H9 (cell line): ENCODE measurements at regions not wholly inside any gene's neighbourhood (a gene's known extent, or its start where the extent isn't known, plus 50 kb on each side); places are given as distances from the start of the nearest gene placed in this dataset.

ENCODE experiments used
- DNase-seq: peaks from one replicate; pipeline ENCODE4 v3.0.0-alpha.2; 2017
- H2AFZ ChIP-seq: one replicate; pipeline ENCODE4 v1.6.1; 2013; ENCODE audit warnings: mild to moderate bottlenecking, low read length, control low read depth, moderate library complexity
- H2AK5ac ChIP-seq: 2 replicates; pipeline ENCODE4 v1.6.1; 2013; ENCODE audit warnings: low read length, control low read depth, mixed read lengths; ENCODE audit not compliant: insufficient read length
- H2BK120ac ChIP-seq: one replicate; pipeline ENCODE4 v1.6.1; 2013; ENCODE audit warnings: low read depth, mild to moderate bottlenecking, low read length, control low read depth, inconsistent platforms; ENCODE audit not compliant: poor library complexity, severe bottlenecking
- H2BK12ac ChIP-seq: 2 replicates; pipeline ENCODE4 v1.6.1; 2013; ENCODE audit warnings: low read length, control low read depth, mixed read lengths, low read depth; ENCODE audit not compliant: insufficient read length
- H2BK15ac ChIP-seq: 2 replicates; pipeline ENCODE4 v1.6.1; 2013; ENCODE audit warnings: low read depth, low read length, control low read depth
- H2BK20ac ChIP-seq: one replicate; pipeline ENCODE4 v1.6.1; 2013; ENCODE audit warnings: low read depth, mild to moderate bottlenecking, low read length, control low read depth, inconsistent platforms; ENCODE audit not compliant: poor library complexity, severe bottlenecking
- H2BK5ac ChIP-seq: 2 replicates; pipeline ENCODE4 v1.6.1; 2013; ENCODE audit warnings: low read length, control low read depth, mixed read lengths; ENCODE audit not compliant: insufficient read length
- H3K14ac ChIP-seq: 2 replicates; pipeline ENCODE4 v1.6.1; 2013; ENCODE audit warnings: low read length, control low read depth; ENCODE audit not compliant: insufficient read depth
- H3K18ac ChIP-seq: 2 replicates; pipeline ENCODE4 v1.6.1; 2013; ENCODE audit warnings: low read depth, mild to moderate bottlenecking, mixed read lengths, low read length, control low read depth; ENCODE audit not compliant: insufficient read length
- H3K23ac ChIP-seq: 2 replicates; pipeline ENCODE4 v1.6.1; 2013; ENCODE audit warnings: low read length, control low read depth, mixed read lengths, low read depth; ENCODE audit not compliant: insufficient read length
- H3K23me2 ChIP-seq: 2 replicates; pipeline ENCODE4 v1.6.1; 2013; ENCODE audit warnings: low read depth, mild to moderate bottlenecking, mixed read lengths, low read length, control low read depth; ENCODE audit not compliant: insufficient read length, poor library complexity, severe bottlenecking
- H3K27ac ChIP-seq: 2 replicates; pipeline ENCODE4 v1.5.1; 2013; ENCODE audit warnings: low read length, control low read depth, mixed read lengths, low read depth; ENCODE audit not compliant: insufficient read length
- H3K27me3 ChIP-seq: 2 replicates; pipeline ENCODE4 v1.6.1; 2013; ENCODE audit warnings: low read length, control low read depth, inconsistent platforms; ENCODE audit not compliant: insufficient read depth
- H3K4ac ChIP-seq: 2 replicates; pipeline ENCODE4 v1.6.1; 2013; ENCODE audit warnings: low read depth, mild to moderate bottlenecking, control low read depth, inconsistent platforms, low read length, moderate library complexity
- H3K4me1 ChIP-seq: 2 replicates; pipeline ENCODE4 v1.6.1; 2013; ENCODE audit warnings: low read length, control low read depth, inconsistent platforms; ENCODE audit not compliant: insufficient read depth
- H3K4me2 ChIP-seq: 2 replicates; pipeline ENCODE4 v1.6.1; 2013; ENCODE audit warnings: low read length, control low read depth, mixed read lengths; ENCODE audit not compliant: insufficient read length, insufficient read depth
- H3K56ac ChIP-seq: 2 replicates; pipeline ENCODE4 v1.6.1; 2013; ENCODE audit warnings: low read depth, mild to moderate bottlenecking, mixed read lengths, low read length, control low read depth; ENCODE audit not compliant: insufficient read length
- H3K79me1 ChIP-seq: 2 replicates; pipeline ENCODE4 v1.6.1; 2013; ENCODE audit warnings: low read depth, mild to moderate bottlenecking, moderate library complexity, low read length, control low read depth, inconsistent platforms; ENCODE audit not compliant: insufficient read depth, poor library complexity, severe bottlenecking
- H3K79me2 ChIP-seq: 2 replicates; pipeline ENCODE4 v1.6.1; 2013; ENCODE audit warnings: low read length, control low read depth, inconsistent platforms; ENCODE audit not compliant: insufficient read depth
- H3K9ac ChIP-seq: 2 replicates; pipeline ENCODE4 v1.6.1; 2013; ENCODE audit warnings: low read length, control low read depth, mixed read lengths; ENCODE audit not compliant: insufficient read length; ENCODE audit errors: extremely low read depth
- H3K9me3 ChIP-seq: one replicate; pipeline ENCODE4 v1.6.1; 2013; ENCODE audit warnings: low read depth, low read length, inconsistent platforms; ENCODE audit not compliant: control insufficient read depth
- H3T11ph ChIP-seq: one replicate; pipeline ENCODE4 v1.6.1; 2013; ENCODE audit warnings: mild to moderate bottlenecking, low read length, control low read depth, inconsistent platforms
- H4K20me1 ChIP-seq: one replicate; pipeline ENCODE4 v1.6.1; 2013; ENCODE audit not compliant: control insufficient read depth, insufficient read length, insufficient read depth
- H4K5ac ChIP-seq: 2 replicates; pipeline ENCODE4 v1.6.1; 2013; ENCODE audit warnings: low read depth, mild to moderate bottlenecking, mixed read lengths, low read length, control low read depth; ENCODE audit not compliant: insufficient read length
- H4K8ac ChIP-seq: replicated peaks from 2 replicates; pipeline ENCODE4 v1.6.1; 2013; ENCODE audit warnings: low read length, control low read depth, mixed read lengths, low read depth; ENCODE audit not compliant: insufficient read length
- H4K91ac ChIP-seq: 2 replicates; pipeline ENCODE4 v1.6.1; 2013; ENCODE audit warnings: low read depth, mild to moderate bottlenecking, moderate library complexity, mixed read lengths, low read length, control low read depth; ENCODE audit not compliant: insufficient read length
- H3K27ac Mint-ChIP-seq, 3 experiments: 2 replicates in 2 of 3; 3 replicates in 1 of 3; pipeline ENCODE4 v1.8.0; 2020 to 2021; ENCODE audit warnings: mixed read lengths in 3 of 3, mild to moderate bottlenecking in 1 of 3, moderate library complexity in 1 of 3
- H3K27me3 Mint-ChIP-seq: 2 replicates; pipeline ENCODE4 v1.8.0; 2021; ENCODE audit warnings: low read depth, mild to moderate bottlenecking, moderate library complexity, mixed read lengths
- H3K36me3 Mint-ChIP-seq, 3 experiments: 2 replicates in 2 of 3; 3 replicates in 1 of 3; pipeline ENCODE4 v1.8.0; 2020 to 2021; ENCODE audit warnings: low read depth in 3 of 3, mixed read lengths in 3 of 3; ENCODE audit not compliant: insufficient read depth in 1 of 3
- H3K4me1 Mint-ChIP-seq, 2 experiments: 2 replicates each; pipeline ENCODE4 v1.8.0; 2020; ENCODE audit warnings: mixed read lengths in 2 of 2
- H3K4me3 Mint-ChIP-seq, 2 experiments: 2 replicates in 1 of 2; 3 replicates in 1 of 2; pipeline ENCODE4 v1.8.0; 2020 to 2021; ENCODE audit warnings: mild to moderate bottlenecking in 2 of 2, mixed read lengths in 2 of 2, moderate library complexity in 1 of 2
- H3K9me3 Mint-ChIP-seq, 2 experiments: 2 replicates in 1 of 2; 3 replicates in 1 of 2; pipeline ENCODE4 v1.8.0; 2020; ENCODE audit warnings: mild to moderate bottlenecking in 2 of 2, mixed read lengths in 2 of 2, moderate library complexity in 1 of 2
- CTCF ChIP-seq: fragments of 200-600 bp; sonication (generic); conservative IDR thresholded peaks from 3 replicates; pipeline ENCODE4 v1.8.0; 2021; ENCODE audit warnings: antibody characterized with exemption, mild to moderate bottlenecking
- WGBS: extraction: QIAGEN DNeasy Blood & Tissue Kit; methylation state at CpG from one replicate; pipeline ENCODE4 v1.1.7; 2013; ENCODE audit warnings: missing lambda C conversion rate, low lambda C conversion rate, mixed read lengths; ENCODE audit not compliant: insufficient read length; ENCODE audit errors: extremely low coverage; 5-methylcytosine and 5-hydroxymethylcytosine counted together

GRCh38 chr10:80755893-80756292 lies 218.2 kb downstream of the SH2D4B start:
- H4K20me1 ChIP-seq: no peaks in the 10 kb centered on the region
- no peak overlapping the region for H3K9ac ChIP-seq
- H2BK15ac ChIP-seq: no peak overlapping the region
- H3T11ph ChIP-seq: no peak overlapping the region
- no peaks in the 10 kb centered on the region for H3K79me1 ChIP-seq
- H2AK5ac ChIP-seq: no peak overlapping the region
- H3K27ac ChIP-seq: no peak overlapping the region
- no peak overlapping the region for H2BK120ac ChIP-seq
- H2AFZ ChIP-seq: no peak overlapping the region
- peaks cover 0 to 11% of the 10 kb centered on the region in 2 experiments; a peak in 4 of 5 replicates for H3K9me3 Mint-ChIP-seq
- peaks cover 13% of the 10 kb centered on the region in 2 experiments for H3K4me1 Mint-ChIP-seq
- no CpG with 5 or more reads among the region's 2 CpGs for WGBS
- no peak overlapping the region for H3K56ac ChIP-seq
- H3K79me2 ChIP-seq: 0 out of 2 replicates have a peak, but pooled peaks cover 1% of the 10 kb centered on the region
- no peak overlapping the region for H2BK20ac ChIP-seq
- no peaks in the 10 kb centered on the region for H3K27me3 ChIP-seq
- no peak overlapping the region for H3K4me2 ChIP-seq
- peaks cover 5% of the 10 kb centered on the region; the same call in 1 of the 2 replicates for H3K4me1 ChIP-seq
- H3K4ac ChIP-seq: no peak overlapping the region
- H2BK5ac ChIP-seq: no peak overlapping the region
- H3K27ac Mint-ChIP-seq: no peak overlapping the region
- no peaks in the 10 kb centered on the region for H3K27me3 Mint-ChIP-seq
- no peak overlapping the region for H4K91ac ChIP-seq
- no peak overlapping the region for H4K8ac ChIP-seq
- no peak overlapping the region for H3K4me3 Mint-ChIP-seq
- H2BK12ac ChIP-seq: no peak overlapping the region
- no peak for TF ChIP-seq CTCF
- peaks cover 0 to 4% (median 0%) of the 10 kb centered on the region in 3 experiments; a peak in 1 of 7 replicates for H3K36me3 Mint-ChIP-seq
- H3K23ac ChIP-seq: no peak overlapping the region
- no peak overlapping the region for H3K18ac ChIP-seq
- no peaks in the 10 kb centered on the region for H3K23me2 ChIP-seq
- no peak overlapping the region for H4K5ac ChIP-seq
- H3K9me3 ChIP-seq: no peaks in the 10 kb centered on the region
- H3K14ac ChIP-seq: no peak overlapping the region
- no peak for DNase-seq
